GM19043 (cell line): ENCODE measurements at regions not wholly inside any gene's neighbourhood (a gene's known extent, or its start where the extent isn't known, plus 50 kb on each side); places are given as distances from the start of the nearest gene placed in this dataset.
"Not testable (repeated sequence)": the region's sequence is repeated elsewhere in the genome, so short reads cannot be mapped to it uniquely, and the experiment has no call there.

Experiments
- ATAC-seq: cut with Tn5 transposase; IDR thresholded peaks from one replicate; pipeline ENCODE4 v1.9.1; 2021; ENCODE audit warnings: low read depth; ENCODE audit not compliant: unreplicated experiment

DNA sequence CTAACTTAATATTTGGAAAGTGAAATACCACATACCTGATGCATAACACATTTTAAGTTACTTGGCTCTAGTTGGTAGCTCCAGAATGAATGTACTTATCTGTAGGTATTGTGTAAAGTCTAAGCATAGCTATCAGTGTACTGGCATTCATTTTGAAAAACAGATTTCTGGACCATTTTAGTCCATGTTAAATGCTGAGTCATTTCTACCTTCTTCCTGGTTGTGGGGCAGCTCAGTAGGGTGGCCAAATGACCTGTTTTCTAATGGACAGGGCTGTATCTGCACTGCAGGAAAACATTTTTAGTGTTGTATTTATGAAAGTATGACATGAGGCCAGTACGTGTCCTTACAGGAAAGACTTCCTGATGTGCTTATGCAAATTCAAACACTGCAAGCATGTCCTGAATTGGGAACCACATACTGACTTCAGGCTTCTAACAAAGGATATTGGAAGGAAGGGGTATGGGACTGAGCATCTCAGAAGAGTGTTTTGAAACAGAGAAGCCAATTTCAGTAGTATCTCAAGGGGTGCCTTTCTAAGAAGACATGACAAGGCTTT is 300.3 kb upstream of the B3GALT2 start:
- no peak for ATAC-seq

DNA sequence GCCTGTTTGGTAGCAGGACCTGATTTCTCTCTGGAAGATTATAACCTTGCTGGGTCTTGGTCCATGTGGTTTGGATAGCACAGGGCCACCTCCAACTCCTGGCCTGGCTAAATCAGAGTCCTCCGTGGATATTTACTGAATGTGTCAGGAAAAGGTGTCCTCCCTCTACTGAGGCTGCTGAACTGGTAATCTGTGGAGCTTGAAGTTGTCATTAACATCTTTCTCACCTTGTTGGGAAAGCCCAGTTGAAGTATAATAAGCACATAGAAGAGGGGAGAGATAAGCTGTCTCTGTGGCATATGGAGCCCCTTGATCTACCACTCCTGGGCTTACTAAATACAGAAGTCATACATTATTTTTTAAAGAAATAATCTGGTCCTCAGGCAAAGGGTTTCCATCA is 294.3 kb upstream of the B3GALT2 start:
- no peak for ATAC-seq

GRCh38 chr1:193479187-193479586 is 292.8 kb upstream of the B3GALT2 start:
- ATAC-seq: peak; percentile 97

DNA sequence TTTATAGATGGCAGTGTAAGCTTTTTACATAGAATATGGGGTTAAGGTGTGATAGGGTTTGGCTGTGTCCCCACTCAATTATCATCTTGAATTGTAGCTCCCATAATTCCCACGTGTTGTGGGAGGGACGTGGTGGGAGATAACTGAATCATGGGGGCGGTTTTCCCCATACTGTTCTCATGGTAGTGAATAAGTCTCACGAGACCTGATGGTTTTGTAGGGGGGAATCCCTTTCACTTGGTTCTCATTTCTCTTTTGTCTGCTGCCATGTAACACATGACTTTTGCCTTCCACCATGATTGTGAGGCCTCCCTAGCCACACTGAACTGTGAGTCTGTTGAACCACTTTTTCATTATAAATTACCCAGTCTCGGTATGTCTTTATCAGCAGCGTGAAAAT is 290.3 kb upstream of the B3GALT2 start:
- no peak for ATAC-seq

- no peak for ATAC-seq
Observed at GRCh38 chr1:193473932-193474331, 287.5 kb upstream of the B3GALT2 start.

GRCh38 chr1:193472838-193473398 is 286.5 kb upstream of the B3GALT2 start:
- ATAC-seq: no peak

DNA sequence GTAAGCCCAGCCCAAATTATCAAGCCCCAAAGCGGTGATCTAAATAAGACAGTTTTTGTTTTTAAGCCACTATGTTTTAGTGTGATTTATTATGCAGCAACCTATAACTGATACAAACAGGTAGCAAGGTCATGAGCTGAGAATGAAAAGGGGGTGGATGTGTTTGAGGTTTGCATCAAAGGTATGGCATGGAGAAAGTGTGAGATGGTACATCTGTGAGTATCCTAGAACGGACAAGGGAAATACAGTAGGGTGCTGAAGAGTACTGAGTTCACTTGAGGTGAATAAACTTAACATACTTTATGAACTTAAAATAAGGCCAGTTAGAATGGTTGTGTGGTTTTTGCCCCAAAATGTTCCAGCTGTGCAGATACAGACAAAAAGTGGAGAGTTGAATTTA is 286.0 kb upstream of the B3GALT2 start:
- ATAC-seq: no peak

DNA sequence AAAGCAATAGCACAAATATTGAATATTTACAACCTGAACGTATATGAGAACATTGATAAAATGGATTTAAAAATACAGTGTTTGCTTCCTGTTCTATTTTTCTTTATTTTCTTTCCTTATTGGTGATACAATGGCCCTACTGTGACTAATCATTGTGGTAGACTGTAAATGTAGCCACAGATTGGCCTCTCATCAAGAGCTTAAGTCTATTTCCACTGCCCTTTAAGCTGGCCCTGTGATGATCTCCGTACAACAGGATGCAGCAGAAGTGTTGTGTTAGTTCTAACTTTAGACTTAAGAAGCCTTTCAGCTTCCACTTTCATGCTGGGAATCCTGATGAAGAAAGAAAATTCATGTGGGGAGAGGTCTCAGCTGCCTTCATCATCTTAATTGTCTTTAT is 285.6 kb upstream of the B3GALT2 start:
- no peak for ATAC-seq

- no peak for ATAC-seq
Observed at GRCh38 chr1:193463326-193463932, 277.0 kb upstream of the B3GALT2 start.

GRCh38 chr1:193462629-193463320 is 276.4 kb upstream of the B3GALT2 start:
- ATAC-seq: no peak

GRCh38 chr1:193458628-193459027 is 272.2 kb upstream of the B3GALT2 start:
- ATAC-seq: no peak

- no peak for ATAC-seq
Observed at GRCh38 chr1:193457676-193458075, 271.3 kb upstream of the B3GALT2 start.

DNA sequence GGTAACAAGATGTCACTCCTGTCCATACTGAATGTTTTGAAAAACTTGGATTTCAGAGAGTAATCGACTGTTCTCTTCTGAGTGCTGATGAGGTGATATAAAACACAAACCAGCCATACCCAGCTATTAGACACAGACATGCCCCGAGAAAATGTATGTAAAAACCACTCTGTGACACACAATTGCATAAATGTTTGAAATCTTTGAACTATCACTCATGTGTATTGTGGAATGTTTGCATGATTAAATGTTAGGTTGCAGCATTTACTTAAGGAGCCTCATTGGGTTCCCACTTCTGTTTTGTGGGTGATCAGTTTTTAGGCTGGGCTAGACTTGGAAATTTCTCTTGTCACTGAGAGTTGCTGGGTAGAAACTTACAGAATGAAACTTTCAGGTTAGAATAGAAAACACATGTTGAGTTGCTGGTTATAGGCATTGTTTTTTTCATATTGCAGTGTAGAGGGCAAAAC is 270.4 kb upstream of the B3GALT2 start:
- ATAC-seq: no peak

DNA sequence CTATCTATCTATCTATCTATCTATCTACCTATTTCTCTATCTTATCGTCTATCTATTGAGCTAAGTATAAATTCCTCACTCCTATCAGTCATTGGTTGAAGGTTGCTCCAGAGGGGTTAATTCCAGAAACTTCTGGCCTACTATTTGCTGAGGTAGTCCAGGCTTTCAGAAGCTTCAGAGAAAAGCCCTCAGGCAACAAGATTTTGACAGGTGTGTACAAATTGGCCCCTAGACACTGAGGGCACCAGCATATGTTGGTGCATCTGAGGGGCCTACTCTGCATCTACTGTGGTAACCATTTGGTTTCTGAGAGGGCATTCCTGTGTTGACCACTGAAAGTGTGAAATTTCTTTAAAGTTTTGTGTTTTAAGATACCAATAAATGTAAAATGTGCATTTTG is 265.2 kb upstream of the B3GALT2 start:
- ATAC-seq: no peak

DNA sequence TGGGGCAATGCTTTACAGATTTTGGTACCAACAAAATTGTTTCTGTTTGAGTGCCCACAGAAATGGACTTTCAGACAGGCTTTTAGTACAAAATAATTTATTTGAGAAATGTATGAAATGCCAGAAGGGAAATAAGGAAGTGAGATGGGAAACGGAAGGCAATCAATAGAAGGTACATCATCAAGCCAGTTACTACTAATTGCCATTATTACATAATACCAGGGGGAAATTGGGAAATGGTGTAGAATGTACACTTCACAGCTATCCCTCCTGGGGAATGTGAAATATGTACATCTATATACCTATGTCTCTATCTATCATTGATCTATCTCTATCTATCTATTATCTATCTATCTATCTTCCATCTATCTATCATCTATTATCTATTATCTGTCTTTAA is 264.6 kb upstream of the B3GALT2 start:
- ATAC-seq: no peak

DNA sequence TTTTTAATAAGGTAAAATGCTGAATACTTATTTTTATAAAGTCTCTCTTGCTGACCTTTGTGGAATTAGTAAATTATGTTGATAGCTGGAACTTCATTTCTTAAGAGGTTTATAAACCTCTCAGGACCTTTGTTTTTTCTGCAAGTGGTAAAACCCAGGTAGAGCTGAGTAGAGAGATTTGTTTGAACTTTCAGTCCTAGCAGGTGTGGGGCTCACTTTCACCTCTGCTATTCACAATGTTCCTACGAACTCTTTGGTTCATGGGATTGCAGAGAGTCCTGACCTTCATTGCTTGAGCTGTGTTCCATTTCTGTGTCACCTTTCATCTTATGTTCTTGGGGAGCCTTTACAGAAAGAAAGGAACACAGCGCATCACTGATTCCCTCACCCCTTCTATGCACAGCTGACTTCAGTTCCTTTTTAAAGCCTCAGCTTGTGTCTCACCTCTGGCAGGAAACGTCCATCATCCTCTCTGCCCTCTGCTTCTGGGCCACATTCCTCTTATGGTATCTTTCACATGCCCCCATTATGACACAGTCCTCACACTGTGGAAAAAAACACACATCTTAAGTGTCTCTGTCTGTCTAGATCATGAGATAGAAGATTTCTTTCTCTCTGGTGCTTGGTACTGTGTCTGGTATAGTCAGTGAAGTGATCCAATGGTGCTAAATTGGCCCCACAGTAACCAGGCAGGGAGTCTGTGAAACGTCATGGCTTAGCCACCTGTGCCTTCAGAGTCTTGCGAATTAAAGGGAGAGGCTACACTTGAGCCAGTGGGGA is 262.5 kb upstream of the B3GALT2 start:
- ATAC-seq: peak; percentile 82

- no peak for ATAC-seq
Observed at GRCh38 chr1:193443886-193444285, 257.5 kb upstream of the B3GALT2 start.

- peak; percentile 60 for ATAC-seq
Observed at GRCh38 chr1:193438771-193439170, 252.4 kb upstream of the B3GALT2 start.

GRCh38 chr1:193438312-193438711 is 251.9 kb upstream of the B3GALT2 start:
- peak; percentile 2 for ATAC-seq

DNA sequence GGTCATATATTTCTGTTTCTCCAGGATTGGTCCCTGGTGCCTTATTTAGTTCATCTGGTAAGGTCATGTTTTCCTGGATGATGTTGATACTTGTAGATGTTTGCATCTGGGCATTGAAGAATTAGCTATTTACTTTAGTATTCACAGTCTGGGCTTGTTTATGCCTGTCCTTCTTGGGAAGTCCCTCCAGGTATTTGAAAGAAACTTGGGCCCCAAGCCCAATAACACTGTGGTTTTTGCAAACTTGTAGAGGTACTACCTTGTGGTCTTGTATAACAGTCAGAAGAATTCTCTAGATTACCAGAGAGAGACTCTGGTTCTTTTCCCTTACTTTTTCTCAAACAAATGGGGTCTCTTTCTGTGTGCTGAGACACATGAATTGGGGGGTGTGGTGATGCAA is 251.4 kb upstream of the B3GALT2 start:
- ATAC-seq: peak; percentile 71

GRCh38 chr1:193437333-193437732 is 250.9 kb upstream of the B3GALT2 start:
- not testable (repeated sequence) for ATAC-seq
